HepG2 (cell line): ENCODE measurements at regions not wholly inside any gene's neighbourhood (a gene's known extent, or its start where the extent isn't known, plus 50 kb on each side); places are given as distances from the start of the nearest gene placed in this dataset.

Experiments used
- ATAC-seq: fragments of 200-7000 bp; cut with Tn5 transposase; 3 replicates; pipeline ENCODE4 v1.9.1; 2020; ENCODE audit warnings: mild to moderate bottlenecking, moderate library complexity
- BruUV-seq: library from RNA; stranded (reverse); fragments of 400-500 nt; replicated peaks from 2 replicates; lab custom pipeline; 2021; lab: Mats Ljungman, UMichigan
- CTCF ChIA-PET: fragments of 300-600 bp; formaldehyde crosslinking; extraction: SDS; loops from one replicate; lab custom pipeline; 2021; ENCODE audit warnings: low total read pairs, inconsistent platforms, low intra/inter-chr PET ratio; lab: Yijun Ruan, JAX
- POLR2A ChIA-PET: fragments of 350-600 bp; sonication (Branson Sonifier 250); formaldehyde crosslinking; loops from one replicate; lab custom pipeline; 2020; ENCODE audit warnings: antibody characterized with exemption, inconsistent platforms; lab: Yijun Ruan, JAX
- DNase-seq: peaks from one replicate; pipeline ENCODE4 v3.0.0-alpha.2; 2015; ENCODE audit warnings: low spot score
- FAIRE-seq: peaks from 3 replicates; lab custom pipeline; 2011; peaks lifted over from hg19 to GRCh38; lab: Jason Lieb, UNC
- H2AFZ ChIP-seq: one replicate; pipeline ENCODE4 v1.6.1; 2011; ENCODE audit warnings: low read length, inconsistent platforms
- H3K27ac ChIP-seq: fragments of 300-600 bp; 3 replicates; pipeline ENCODE4 v1.8.0; 2011; ENCODE audit warnings: mixed run types, mild to moderate bottlenecking, mixed read lengths, low read length, inconsistent platforms; ENCODE audit not compliant: insufficient read depth; ENCODE audit errors: extremely low read length
- H3K27me3 ChIP-seq, 2 experiments: fragments of 200-600 bp in 1 of 2; 2 replicates in 1 of 2; 3 replicates in 1 of 2; pipeline versions ENCODE4 v1.6.0 to v1.8.0; 2011; ENCODE audit warnings: low read length in 2 of 2, mild to moderate bottlenecking in 2 of 2, moderate library complexity in 2 of 2, inconsistent platforms in 1 of 2; ENCODE audit not compliant: insufficient read depth in 2 of 2, control insufficient read depth in 1 of 2
- H3K36me3 ChIP-seq, 2 experiments: fragments of 200-600 bp in 1 of 2; replicated peaks in 1 of 2; 2 replicates in 1 of 2; 3 replicates in 1 of 2; pipeline versions ENCODE4 v1.5.1 to v1.8.0; 2011; ENCODE audit warnings: low read length in 2 of 2, inconsistent platforms in 1 of 2; ENCODE audit not compliant: insufficient read depth in 2 of 2, control insufficient read depth in 1 of 2
- H3K4me1 ChIP-seq: 2 replicates; pipeline ENCODE4 v1.5.1; 2012; ENCODE audit warnings: low read length, inconsistent platforms; ENCODE audit not compliant: insufficient read depth
- H3K4me2 ChIP-seq: 2 replicates; pipeline ENCODE4 v1.6.0; 2011; ENCODE audit warnings: low read depth, low read length, inconsistent platforms
- H3K4me3 ChIP-seq, 3 experiments: fragments of 200-600 bp in 1 of 3; sonication (generic), shearing (Covaris generic) in 1 of 3; replicated peaks in 1 of 3; 2 replicates each; pipeline ENCODE4 v1.5.1; 2011 to 2016; ENCODE audit warnings: low read length in 3 of 3, inconsistent platforms in 2 of 3, low read depth in 2 of 3, mild to moderate bottlenecking in 2 of 3, control low read depth in 1 of 3, mixed read lengths in 1 of 3; ENCODE audit not compliant: insufficient read depth in 1 of 3
- H3K79me2 ChIP-seq: one replicate; pipeline ENCODE4 v1.6.1; 2011; ENCODE audit warnings: low read length, inconsistent platforms; ENCODE audit not compliant: insufficient read depth
- H3K9ac ChIP-seq: 2 replicates; pipeline ENCODE4 v1.6.0; 2011; ENCODE audit warnings: mild to moderate bottlenecking, low read depth, low read length, inconsistent platforms; ENCODE audit not compliant: insufficient read depth
- H3K9me3 ChIP-seq: 2 replicates; pipeline ENCODE4 v1.5.1; 2012; ENCODE audit warnings: mild to moderate bottlenecking, low read length
- H4K20me1 ChIP-seq: 2 replicates; pipeline ENCODE4 v1.6.0; 2011; ENCODE audit warnings: inconsistent platforms, mild to moderate bottlenecking, low read length, moderate library complexity; ENCODE audit not compliant: insufficient read depth
- CHD4 ChIP-seq: fragments of 200-600 bp; sonication (generic); IDR thresholded peaks from 2 replicates; pipeline ENCODE4 v1.7.0; 2017; ENCODE audit warnings: mild to moderate bottlenecking, low read length, borderline replicate concordance
- MAFK ChIP-seq, 2 experiments: IDR thresholded peaks in 1 of 2; conservative IDR thresholded peaks in 1 of 2; 2 replicates each; pipeline ENCODE4 v1.6.1; 2011; ENCODE audit warnings: improper control_type of control experiment in 2 of 2, low read length in 2 of 2
- ZNF30 ChIP-seq: sonication (generic); formaldehyde crosslinking; IDR thresholded peaks from 2 replicates; pipeline ENCODE4 v1.5.0; 2020; ENCODE audit warnings: mild to moderate bottlenecking, missing genetic modification reagents
- ZNF331 ChIP-seq: sonication (generic); formaldehyde crosslinking; IDR thresholded peaks from 2 replicates; pipeline ENCODE4 v1.4.0; 2020; ENCODE audit warnings: missing genetic modification reagents
- ZNF512 ChIP-seq: sonication (generic); formaldehyde crosslinking; IDR thresholded peaks from 2 replicates; pipeline ENCODE4 v1.4.0; 2020; ENCODE audit warnings: mild to moderate bottlenecking, missing genetic modification reagents
- ZNF788 ChIP-seq: sonication (generic); formaldehyde crosslinking; IDR thresholded peaks from 2 replicates; pipeline ENCODE4 v1.5.0; 2020; ENCODE audit warnings: mild to moderate bottlenecking, missing genetic modification reagents, borderline replicate concordance
- WGBS: methylation state at CpG from one replicate; pipeline ENCODE4 v1.1.6; 2017; ENCODE audit warnings: low lambda C conversion rate; 5-methylcytosine and 5-hydroxymethylcytosine counted together
- in situ Hi-C: cut with HindIII; loops from 2 replicates; pipeline ENCODE4 v1.10.0; 2017; ENCODE audit warnings: low pct_unique_long_range_greater_than_20kb; ENCODE audit not compliant: extremely low pct_ligation_motif_present
- intact Hi-C: fragments of 100-400 bp; cut with micrococcal nuclease; formaldehyde crosslinking; loops from one replicate; pipeline ENCODE4 v1.10.0; 2022; ENCODE audit not compliant: unreplicated experiment
- TF ChIP-seq, protein P1 (sequence below): sonication (generic); formaldehyde crosslinking; IDR thresholded peaks from 2 replicates; pipeline ENCODE4 v1.5.0; 2020; ENCODE audit warnings: mild to moderate bottlenecking, missing genetic modification reagents, borderline replicate concordance

DNA sequence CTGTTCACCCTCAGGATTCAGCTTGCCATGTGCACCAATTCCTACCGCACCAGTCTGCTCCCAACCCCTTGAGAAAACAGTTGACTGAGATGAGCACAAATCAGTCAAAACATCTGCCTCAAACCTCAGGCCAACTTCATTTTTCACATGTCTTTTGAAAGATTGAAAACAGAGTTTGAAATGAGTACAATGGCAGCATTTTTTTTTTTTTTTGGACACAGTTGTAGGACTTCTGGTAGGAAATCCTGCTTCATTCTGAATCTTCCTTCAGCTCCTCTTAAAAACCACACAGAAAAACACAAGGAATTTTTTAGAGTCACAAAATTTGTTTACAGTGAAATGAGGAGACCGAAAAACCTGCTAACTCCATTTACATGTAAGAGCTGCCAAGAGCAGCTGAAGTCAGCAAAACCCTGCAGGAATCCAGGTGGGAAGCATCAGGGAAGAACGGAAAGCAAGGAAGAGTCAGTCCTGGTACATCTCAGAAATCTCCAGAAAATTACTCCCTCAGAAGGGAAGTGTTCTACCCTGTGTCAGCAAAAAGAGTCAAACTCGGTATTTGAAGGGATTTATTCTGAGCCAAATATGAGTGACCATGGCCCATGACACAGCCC, 100.3 kb upstream of the TMTC1 start:
- no peak for DNase-seq
- H3K9me3 ChIP-seq: no peaks in the 10 kb centered on the region
- CTCF ChIA-PET: no interaction called here
- no peak for FAIRE-seq
- no peak overlapping the region for H3K4me3 ChIP-seq
- H4K20me1 ChIP-seq: no peaks in the 10 kb centered on the region
- no peak overlapping the region for H3K9ac ChIP-seq
- no peaks in the 10 kb centered on the region for H3K4me1 ChIP-seq
- BruUV-seq: no TSS peak
- in situ Hi-C loops: no loop called here
- no peak overlapping the region for H3K4me2 ChIP-seq
- H3K27me3 ChIP-seq: no peaks in the 10 kb centered on the region
- H2AFZ ChIP-seq: no peak overlapping the region
- POLR2A ChIA-PET: no interaction called here
- no peak for TF ChIP-seq ZNF788 (CRISPR knock-in tag)
- TF ChIP-seq, protein P1, sequence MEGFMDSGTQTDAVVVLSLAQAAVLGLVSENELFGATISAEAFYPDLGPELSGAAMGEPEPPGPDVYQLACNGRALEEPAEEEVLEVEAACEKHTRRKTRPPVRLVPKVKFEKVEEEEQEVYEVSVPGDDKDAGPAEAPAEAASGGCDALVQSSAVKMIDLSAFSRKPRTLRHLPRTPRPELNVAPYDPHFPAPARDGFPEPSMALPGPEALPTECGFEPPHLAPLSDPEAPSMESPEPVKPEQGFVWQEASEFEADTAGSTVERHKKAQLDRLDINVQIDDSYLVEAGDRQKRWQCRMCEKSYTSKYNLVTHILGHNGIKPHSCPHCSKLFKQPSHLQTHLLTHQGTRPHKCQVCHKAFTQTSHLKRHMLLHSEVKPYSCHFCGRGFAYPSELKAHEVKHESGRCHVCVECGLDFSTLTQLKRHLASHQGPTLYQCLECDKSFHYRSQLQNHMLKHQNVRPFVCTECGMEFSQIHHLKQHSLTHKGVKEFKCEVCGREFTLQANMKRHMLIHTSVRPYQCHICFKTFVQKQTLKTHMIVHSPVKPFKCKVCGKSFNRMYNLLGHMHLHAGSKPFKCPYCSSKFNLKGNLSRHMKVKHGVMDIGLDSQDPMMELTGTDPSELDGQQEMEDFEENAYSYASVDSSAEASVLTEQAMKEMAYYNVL (CRISPR knock-in tag): no peak
- no peak for TF ChIP-seq ZNF512 (CRISPR knock-in tag)
- TF ChIP-seq ZNF331: no peak
- TF ChIP-seq MAFK (conservative IDR thresholded peaks at IDR 0.05 in 1 of 2, IDR thresholded peaks at IDR 0.05 in 1 of 2; ENCODE audit: low read length in 2 of 2): peak in 1 of 2 experiments; percentile 27; a peak in 2 of 4 replicates
- TF ChIP-seq ZNF30 (CRISPR knock-in tag): no peak
- no peak for TF ChIP-seq CHD4
- TF ChIP-seq, all 625 proteins: peak for 1
- no peak overlapping the region for H3K27ac ChIP-seq
- no peaks in the 10 kb centered on the region for H3K36me3 ChIP-seq
- 4% methylated on average over 4 of the region's 4 CpGs for WGBS
- H3K79me2 ChIP-seq: no peaks in the 10 kb centered on the region
- ATAC-seq: no peak
- intact Hi-C loops: no loop called here
